ENCODE measurements at regions not wholly inside any gene's neighbourhood (a gene's known extent, or its start where the extent isn't known, plus 50 kb on each side); places are given as distances from the start of the nearest gene placed in this dataset.

GRCh38 chr11:39675171-39675570, 1784.3 kb downstream of the LRRC4C start:
- H3K27me3 Mint-ChIP-seq, result no peaks in the 10 kb centered on the region
- no peaks in the 10 kb centered on the region for H3K4me1 Mint-ChIP-seq
- Histone ChIP-seq H3K27me3 (ENCODE audit: control insufficient read depth, insufficient read depth, low read length) (no peaks in the 10 kb centered on the region), H3K4me3 (ENCODE audit: low read depth, low read length) (no peak overlapping the region), H3K27ac (ENCODE audit: insufficient read depth, low read length, poor library complexity, severe bottlenecking) (no peak overlapping the region), H3K4me1 (ENCODE audit: control insufficient read depth, insufficient read depth, low read length, poor library complexity, severe bottlenecking) (no peaks in the 10 kb centered on the region), H3K9me3 (ENCODE audit: control insufficient read depth in 2 of 2, low read length in 2 of 2) (peaks cover 4 to 6% of the 10 kb centered on the region in 2 experiments), H3K36me3 (ENCODE audit: control insufficient read depth, insufficient read depth, low read length) (no peaks in the 10 kb centered on the region)
- H3K27ac Mint-ChIP-seq, result no peak overlapping the region
- H3K36me3 Mint-ChIP-seq, result no peaks in the 10 kb centered on the region
- peaks cover 0 to 20% (median 3%) of the 10 kb centered on the region in 7 donors for H3K9me3 Mint-ChIP-seq
- H3K4me3 Mint-ChIP-seq, result no peak overlapping the region
- DNase-seq (no peak), ATAC-seq (ENCODE audit: low read depth in 2 of 2) (no peak)

GRCh38 chr11:39674761-39675160, 1784.7 kb downstream of the LRRC4C start:
- Mint-ChIP-seq H3K4me3 (no peak overlapping the region), H3K36me3 (no peaks in the 10 kb centered on the region), H3K4me1 (no peaks in the 10 kb centered on the region), H3K27ac (no peak overlapping the region), H3K27me3 (no peaks in the 10 kb centered on the region), H3K9me3 (peaks cover 0 to 18% (median 3%) of the 10 kb centered on the region in 7 donors)
- ATAC-seq (ENCODE audit: low read depth in 2 of 2) (no peak), DNase-seq (no peak)
- Histone ChIP-seq H3K4me1 (ENCODE audit: control insufficient read depth, insufficient read depth, low read length, poor library complexity, severe bottlenecking) (no peaks in the 10 kb centered on the region), H3K9me3 (ENCODE audit: control insufficient read depth in 2 of 2, low read length in 2 of 2) (peaks cover 2 to 4% of the 10 kb centered on the region in 2 experiments), H3K4me3 (ENCODE audit: low read depth, low read length) (no peak overlapping the region), H3K27ac (ENCODE audit: insufficient read depth, low read length, poor library complexity, severe bottlenecking) (no peak overlapping the region), H3K27me3 (ENCODE audit: control insufficient read depth, insufficient read depth, low read length) (no peaks in the 10 kb centered on the region), H3K36me3 (ENCODE audit: control insufficient read depth, insufficient read depth, low read length) (no peaks in the 10 kb centered on the region)

DNA sequence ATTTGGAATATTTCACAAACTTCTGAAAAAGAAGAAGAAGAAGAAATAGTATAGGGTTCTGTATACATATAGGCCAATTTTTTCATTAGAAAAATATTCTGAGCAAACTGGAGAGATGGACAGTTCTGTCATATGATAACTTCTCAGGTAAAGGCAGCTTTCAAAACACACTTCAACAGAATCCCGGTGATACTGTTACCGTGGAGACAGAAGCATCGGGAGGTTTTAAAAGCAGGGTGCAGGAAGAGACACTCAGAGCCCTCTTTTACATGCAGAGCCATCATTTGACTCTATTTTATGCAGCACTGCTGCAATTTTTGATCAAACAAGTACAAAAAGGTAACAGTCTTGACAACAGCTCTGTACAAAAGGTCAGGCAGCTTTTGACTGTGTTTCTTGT, 1785.4 kb downstream of the LRRC4C start:
- ATAC-seq (ENCODE audit: low read depth in 2 of 2), result no peak
- no peaks in the 10 kb centered on the region for H3K27me3 Mint-ChIP-seq

GRCh38 chr11:39668640-39669039, 1790.8 kb downstream of the LRRC4C start:
- Mint-ChIP-seq H3K27me3 (no peaks in the 10 kb centered on the region), H3K27ac (no peak overlapping the region), H3K4me1 (no peaks in the 10 kb centered on the region), H3K36me3 (no peaks in the 10 kb centered on the region), H3K4me3 (no peak overlapping the region), H3K9me3 (peaks cover 0 to 19% (median 4%) of the 10 kb centered on the region in 7 donors)
- DNase-seq (no peak), ATAC-seq (ENCODE audit: low read depth in 2 of 2) (no peak)
- Histone ChIP-seq H3K4me1 (ENCODE audit: control insufficient read depth, insufficient read depth, low read length, poor library complexity, severe bottlenecking) (no peaks in the 10 kb centered on the region), H3K27ac (ENCODE audit: insufficient read depth, low read length, poor library complexity, severe bottlenecking) (no peak overlapping the region), H3K9me3 (ENCODE audit: control insufficient read depth in 2 of 2, low read length in 2 of 2) (no peaks in the 10 kb centered on the region), H3K36me3 (ENCODE audit: control insufficient read depth, insufficient read depth, low read length) (no peaks in the 10 kb centered on the region), H3K27me3 (ENCODE audit: control insufficient read depth, insufficient read depth, low read length) (no peaks in the 10 kb centered on the region), H3K4me3 (ENCODE audit: low read depth, low read length) (no peak overlapping the region)

More for the DNA sequence above, 1785.4 kb downstream of the LRRC4C start:
- Mint-ChIP-seq H3K4me3 (no peak overlapping the region), H3K4me1 (no peaks in the 10 kb centered on the region), H3K9me3 (peaks cover 0 to 18% (median 3%) of the 10 kb centered on the region in 7 donors), H3K36me3 (no peaks in the 10 kb centered on the region), H3K27ac (no peak overlapping the region)
- H3K4me1 ChIP-seq (ENCODE audit: control insufficient read depth, insufficient read depth, low read length, poor library complexity, severe bottlenecking), result no peaks in the 10 kb centered on the region
- H3K27me3 ChIP-seq (ENCODE audit: control insufficient read depth, insufficient read depth, low read length), result no peaks in the 10 kb centered on the region
- H3K4me3 ChIP-seq (ENCODE audit: low read depth, low read length), result no peak overlapping the region
- no peaks in the 10 kb centered on the region for H3K36me3 ChIP-seq (ENCODE audit: control insufficient read depth, insufficient read depth, low read length)
- H3K27ac ChIP-seq (ENCODE audit: insufficient read depth, low read length, poor library complexity, severe bottlenecking), result no peak overlapping the region
- DNase-seq, result no peak
- peaks cover 0 to 4% of the 10 kb centered on the region in 2 experiments for H3K9me3 ChIP-seq (ENCODE audit: control insufficient read depth in 2 of 2, low read length in 2 of 2)

DNA sequence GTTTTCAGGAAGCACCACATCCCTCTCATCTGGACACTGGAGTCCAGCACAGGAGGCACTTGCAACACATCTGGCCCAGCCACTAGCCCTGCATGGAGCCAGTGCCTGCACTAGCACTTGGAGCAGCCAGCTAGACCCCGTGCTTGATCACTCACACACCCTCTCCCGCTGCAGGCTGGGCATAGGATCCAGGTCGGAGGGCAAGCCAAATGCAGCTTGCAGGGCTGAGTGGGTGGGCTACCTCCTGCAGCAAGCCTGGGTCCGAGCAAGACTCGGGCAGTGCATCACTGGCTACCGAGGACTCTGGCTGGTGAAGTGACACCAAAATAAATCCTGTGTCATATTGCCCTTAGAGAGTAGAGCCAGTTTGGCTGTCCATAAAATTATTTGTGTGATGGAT, 1795.4 kb downstream of the LRRC4C start:
- H3K4me3 Mint-ChIP-seq, result no peak overlapping the region

GRCh38 chr11:39661890-39662289, 1797.6 kb downstream of the LRRC4C start:
- no peak overlapping the region for H3K4me3 Mint-ChIP-seq
- no peak overlapping the region for H3K27ac ChIP-seq (ENCODE audit: insufficient read depth, low read length, poor library complexity, severe bottlenecking)
- H3K27me3 Mint-ChIP-seq, result no peaks in the 10 kb centered on the region
- H3K9me3 ChIP-seq (ENCODE audit: control insufficient read depth in 2 of 2, low read length in 2 of 2), result no peaks in the 10 kb centered on the region
- no peaks in the 10 kb centered on the region for H3K27me3 ChIP-seq (ENCODE audit: control insufficient read depth, insufficient read depth, low read length)
- H3K27ac Mint-ChIP-seq, result no peak overlapping the region
- H3K36me3 Mint-ChIP-seq, result no peaks in the 10 kb centered on the region
- H3K36me3 ChIP-seq (ENCODE audit: control insufficient read depth, insufficient read depth, low read length), result no peaks in the 10 kb centered on the region
- ATAC-seq (ENCODE audit: low read depth in 2 of 2) (no peak), DNase-seq (no peak)
- H3K4me3 ChIP-seq (ENCODE audit: low read depth, low read length), result no peak overlapping the region
- no peaks in the 10 kb centered on the region for H3K4me1 ChIP-seq (ENCODE audit: control insufficient read depth, insufficient read depth, low read length, poor library complexity, severe bottlenecking)
- no peaks in the 10 kb centered on the region for H3K4me1 Mint-ChIP-seq
- peaks cover 2 to 26% (median 8%) of the 10 kb centered on the region in 7 donors for H3K9me3 Mint-ChIP-seq

More for the DNA sequence above, 1795.4 kb downstream of the LRRC4C start:
- no peaks in the 10 kb centered on the region for H3K27me3 Mint-ChIP-seq
- Histone ChIP-seq H3K27ac (ENCODE audit: insufficient read depth, low read length, poor library complexity, severe bottlenecking) (no peak overlapping the region), H3K27me3 (ENCODE audit: control insufficient read depth, insufficient read depth, low read length) (no peaks in the 10 kb centered on the region), H3K36me3 (ENCODE audit: control insufficient read depth, insufficient read depth, low read length) (no peaks in the 10 kb centered on the region), H3K4me1 (ENCODE audit: control insufficient read depth, insufficient read depth, low read length, poor library complexity, severe bottlenecking) (no peaks in the 10 kb centered on the region), H3K4me3 (ENCODE audit: low read depth, low read length) (no peak overlapping the region), H3K9me3 (ENCODE audit: control insufficient read depth in 2 of 2, low read length in 2 of 2) (no peaks in the 10 kb centered on the region)
- peaks cover 3 to 29% (median 8%) of the 10 kb centered on the region in 7 donors for H3K9me3 Mint-ChIP-seq
- ATAC-seq (ENCODE audit: low read depth in 2 of 2) (no peak), DNase-seq (no peak)
- H3K27ac Mint-ChIP-seq, result no peak overlapping the region
- no peaks in the 10 kb centered on the region for H3K36me3 Mint-ChIP-seq
- no peaks in the 10 kb centered on the region for H3K4me1 Mint-ChIP-seq

- Mint-ChIP-seq H3K36me3 (no peaks in the 10 kb centered on the region), H3K4me3 (no peak overlapping the region), H3K4me1 (no peaks in the 10 kb centered on the region), H3K9me3 (peaks cover 0 to 16% (median 8%) of the 10 kb centered on the region in 7 donors), H3K27ac (no peak overlapping the region), H3K27me3 (no peaks in the 10 kb centered on the region)
- no peaks in the 10 kb centered on the region for H3K27me3 ChIP-seq (ENCODE audit: control insufficient read depth, insufficient read depth, low read length)
- no peak for DNase-seq
- H3K4me1 ChIP-seq (ENCODE audit: control insufficient read depth, insufficient read depth, low read length, poor library complexity, severe bottlenecking), result no peaks in the 10 kb centered on the region
- no peaks in the 10 kb centered on the region for H3K36me3 ChIP-seq (ENCODE audit: control insufficient read depth, insufficient read depth, low read length)
- no peak overlapping the region for H3K27ac ChIP-seq (ENCODE audit: insufficient read depth, low read length, poor library complexity, severe bottlenecking)
- no peak for ATAC-seq (ENCODE audit: low read depth in 2 of 2)
- H3K9me3 ChIP-seq (ENCODE audit: control insufficient read depth in 2 of 2, low read length in 2 of 2), result peaks cover 7 to 30% of the 10 kb centered on the region in 2 experiments
- no peak overlapping the region for H3K4me3 ChIP-seq (ENCODE audit: low read depth, low read length)
Observed at GRCh38 chr11:39651857-39652461, 1807.5 kb downstream of the LRRC4C start.

DNA sequence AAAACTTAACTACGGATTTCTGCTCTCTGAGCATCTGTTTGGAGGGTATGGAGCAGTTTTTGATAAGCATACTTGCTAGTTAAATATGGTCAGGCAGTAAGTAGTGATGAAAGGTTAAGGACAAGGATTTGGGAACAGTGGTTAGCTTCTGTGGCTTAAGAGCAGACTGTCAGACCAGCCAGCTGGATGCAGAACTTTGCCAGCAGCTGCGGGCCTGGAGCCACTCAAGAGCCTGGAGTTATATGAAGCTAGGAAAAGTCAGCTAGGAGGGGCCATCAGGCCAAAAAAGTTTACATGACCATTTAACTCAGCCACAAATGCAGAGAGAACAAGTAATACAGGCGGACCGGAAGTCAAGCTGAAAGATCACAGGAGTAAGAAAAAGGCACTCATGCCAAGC, 1817.7 kb downstream of the LRRC4C start:
- Histone ChIP-seq H3K36me3 (ENCODE audit: control insufficient read depth, insufficient read depth, low read length) (no peaks in the 10 kb centered on the region), H3K9me3 (ENCODE audit: control insufficient read depth in 2 of 2, low read length in 2 of 2) (peaks cover 2 to 3% of the 10 kb centered on the region in 2 experiments), H3K27me3 (ENCODE audit: control insufficient read depth, insufficient read depth, low read length) (no peaks in the 10 kb centered on the region), H3K4me1 (ENCODE audit: control insufficient read depth, insufficient read depth, low read length, poor library complexity, severe bottlenecking) (no peaks in the 10 kb centered on the region), H3K27ac (ENCODE audit: insufficient read depth, low read length, poor library complexity, severe bottlenecking) (no peak overlapping the region), H3K4me3 (ENCODE audit: low read depth, low read length) (no peak overlapping the region)
- Mint-ChIP-seq H3K36me3 (no peaks in the 10 kb centered on the region), H3K27me3 (no peaks in the 10 kb centered on the region), H3K9me3 (peaks cover 6 to 53% (median 15%) of the 10 kb centered on the region in 7 donors), H3K4me1 (no peaks in the 10 kb centered on the region), H3K27ac (no peak overlapping the region), H3K4me3 (no peak overlapping the region)
- ATAC-seq (ENCODE audit: low read depth in 2 of 2) (no peak), DNase-seq (no peak)
